ENCODE measurements at regions not wholly inside any gene's neighbourhood (a gene's known extent, or its start where the extent isn't known, plus 50 kb on each side); places are given as distances from the start of the nearest gene placed in this dataset.

- TF ChIP-seq CTCF (IDR thresholded peaks at IDR 0.05 in 2 of 3, conservative IDR thresholded peaks at IDR 0.05 in 1 of 3; ENCODE audit: borderline replicate concordance in 1 of 3, insufficient read depth in 1 of 3, low read depth in 2 of 3, low read length in 2 of 3): peak in 2 of 3 experiments; percentile 25 to 36; a peak in 3 of 6 replicates
- TF ChIP-seq EGR1 (IDR thresholded peaks at IDR 0.05; ENCODE audit: low read depth): no peak
- TF ChIP-seq POLR2AphosphoS5 (IDR thresholded peaks at IDR 0.05; ENCODE audit: low read depth, low read length): no peak
- TF ChIP-seq POLR2A (IDR thresholded peaks at IDR 0.05; ENCODE audit: borderline replicate concordance, extremely low read depth, insufficient read depth, insufficient read length): no peak
- no peak for TF ChIP-seq JUND (IDR thresholded peaks at IDR 0.05)
- TF ChIP-seq EZH2 (IDR thresholded peaks at IDR 0.05): no peak
- TF ChIP-seq ATF3 (IDR thresholded peaks at IDR 0.05): no peak
- no peak for TF ChIP-seq MAX (IDR thresholded peaks at IDR 0.05)
- no peak for TF ChIP-seq SIN3A (IDR thresholded peaks at IDR 0.05; ENCODE audit: low read depth)
- no peak for TF ChIP-seq EZH2phosphoT487 (IDR thresholded peaks at IDR 0.05; ENCODE audit: borderline replicate concordance)
Observed at GRCh38 chr6:126628125-126628524, 288.2 kb downstream of the CENPW start.
